OCI-LY7 (cell line): ENCODE measurements at regions not wholly inside any gene's neighbourhood (a gene's known extent, or its start where the extent isn't known, plus 50 kb on each side); places are given as distances from the start of the nearest gene placed in this dataset.

Experiments
- BruUV-seq: library from RNA; stranded (reverse); fragments of 400-500 nt; replicated peaks from 2 replicates; lab custom pipeline; 2021; lab: Mats Ljungman, UMichigan
- CTCF ChIA-PET: fragments of 300-600 bp; sonication (Branson Sonifier 250); formaldehyde crosslinking; loops from one replicate; lab custom pipeline; 2022; ENCODE audit warnings: antibody characterized with exemption; ENCODE audit not compliant: unreplicated experiment; lab: Charles Lee
- POLR2A ChIA-PET: fragments of 300-600 bp; sonication (Branson Sonifier 250); formaldehyde crosslinking; loops from one replicate; lab custom pipeline; 2022; ENCODE audit warnings: antibody characterized with exemption; lab: Charles Lee
- DNase-seq: peaks from one replicate; pipeline ENCODE4 v3.0.0-alpha.2; 2015; ENCODE audit warnings: low spot score
- H2AFZ ChIP-seq: fragments of 200-600 bp; sonication (generic), shearing (Covaris generic); 2 replicates; pipeline ENCODE4 v1.6.1; 2014; ENCODE audit warnings: mild to moderate bottlenecking, antibody characterized with exemption, low read length, moderate library complexity
- H3K27ac ChIP-seq: fragments of 200-600 bp; sonication (generic); 2 replicates; pipeline ENCODE4 v1.5.1; 2014; ENCODE audit warnings: mixed run types, low read depth, mild to moderate bottlenecking, moderate library complexity, low read length, inconsistent platforms; ENCODE audit not compliant: poor library complexity, severe bottlenecking
- H3K36me3 ChIP-seq: fragments of 200-600 bp; sonication (generic); 2 replicates; pipeline ENCODE4 v1.6.1; 2014; ENCODE audit warnings: mild to moderate bottlenecking, antibody characterized with exemption, low read length, moderate library complexity, mixed read lengths; ENCODE audit not compliant: insufficient read depth
- H3K4me1 ChIP-seq: fragments of 200-600 bp; sonication (generic); 2 replicates; pipeline ENCODE4 v1.5.1; 2014; ENCODE audit warnings: mild to moderate bottlenecking, low read length; ENCODE audit not compliant: insufficient read depth, poor library complexity, severe bottlenecking
- H3K4me2 ChIP-seq: fragments of 200-600 bp; sonication (generic); 2 replicates; pipeline ENCODE4 v1.6.1; 2014; ENCODE audit warnings: mild to moderate bottlenecking, low read length
- H3K4me3 ChIP-seq: fragments of 200-600 bp; sonication (generic); 2 replicates; pipeline ENCODE4 v1.5.1; 2014; ENCODE audit warnings: mild to moderate bottlenecking, low read depth, low read length; ENCODE audit not compliant: poor library complexity, severe bottlenecking
- H3K79me2 ChIP-seq: fragments of 200-600 bp; sonication (generic); 2 replicates; pipeline ENCODE4 v1.6.1; 2016; ENCODE audit warnings: low read depth, mild to moderate bottlenecking, low read length, moderate library complexity, mixed read lengths; ENCODE audit not compliant: insufficient read depth
- H3K9me2 ChIP-seq: fragments of 200-600 bp; sonication (generic); 2 replicates; pipeline ENCODE4 v1.6.1; 2016; ENCODE audit warnings: mild to moderate bottlenecking, low read length, mixed read lengths; ENCODE audit not compliant: insufficient read depth
- H3K9me3 ChIP-seq: fragments of 200-600 bp; sonication (generic); 2 replicates; pipeline ENCODE4 v1.6.1; 2014; ENCODE audit warnings: mild to moderate bottlenecking, mixed run types, low read length, mixed read lengths
- H4K20me1 ChIP-seq: fragments of 200-600 bp; sonication (generic); 2 replicates; pipeline ENCODE4 v1.6.1; 2014; ENCODE audit warnings: mild to moderate bottlenecking, antibody characterized with exemption, low read length, moderate library complexity, mixed read lengths; ENCODE audit not compliant: insufficient read depth
- CTCF ChIP-seq: fragments of 200-600 bp; sonication (generic); conservative IDR thresholded peaks from 2 replicates; pipeline ENCODE4 v1.5.1; 2014; ENCODE audit warnings: mild to moderate bottlenecking, antibody characterized with exemption, low read length, moderate library complexity, mixed read lengths
- EZH2phosphoT487 ChIP-seq: fragments of 200-600 bp; sonication (generic); IDR thresholded peaks from 2 replicates; pipeline ENCODE4 v1.6.1; 2018; ENCODE audit warnings: low read depth, borderline replicate concordance, mild to moderate bottlenecking, mixed run types, antibody characterized with exemption, low read length, moderate library complexity, mixed read lengths
- intact Hi-C: fragments of 100-400 bp; cut with micrococcal nuclease; formaldehyde crosslinking; loops from one replicate; pipeline ENCODE4 v1.10.0; 2022; ENCODE audit not compliant: unreplicated experiment

DNA sequence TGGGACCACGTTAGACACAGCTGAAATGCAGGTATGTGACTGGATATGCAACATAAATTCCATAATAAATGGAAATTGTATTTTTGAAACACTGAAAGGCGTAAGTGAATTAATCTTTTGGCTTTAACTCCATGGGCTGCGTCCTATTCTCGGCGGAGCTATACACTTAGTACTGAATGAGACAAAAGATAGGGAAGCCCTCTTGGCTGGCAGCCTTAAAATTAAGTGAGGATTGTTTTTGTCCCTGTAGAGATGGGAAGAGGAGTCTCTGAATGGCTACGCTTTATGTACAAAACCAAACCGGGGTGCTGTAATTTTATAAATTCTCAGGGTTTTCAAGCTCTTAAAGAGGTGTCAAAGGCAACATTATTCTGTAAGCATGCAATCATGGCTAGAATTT is 429.8 kb downstream of the QKI start:
- Histone ChIP-seq H4K20me1 (no peaks in the 10 kb centered on the region), H3K79me2 (no peaks in the 10 kb centered on the region), H3K36me3 (no peaks in the 10 kb centered on the region), H3K9me2 (no peaks in the 10 kb centered on the region), H3K9me3 (0 out of 2 replicates have a peak, but pooled peaks cover 6% of the 10 kb centered on the region), H3K4me3 (no peak overlapping the region), H3K4me2 (no peak overlapping the region), H3K27ac (no peak overlapping the region), H3K4me1 (no peaks in the 10 kb centered on the region), H2AFZ (no peak overlapping the region)
- CTCF ChIA-PET: no interaction called here
- no peak for DNase-seq
- TF ChIP-seq CTCF (no peak), EZH2phosphoT487 (no peak)
- intact Hi-C loops: no loop called here
- POLR2A ChIA-PET: interaction anchor here (0.9 kb wide), 1 partner anchor 30 kb away, joined by 3 read pairs; no protein-coding TSS in a partner anchor
- no TSS peak for BruUV-seq

GRCh38 chr6:163843218-163843617 is 428.7 kb downstream of the QKI start:
- no peak overlapping the region for H3K4me3 ChIP-seq
- POLR2A ChIA-PET: interaction anchor here (1.6 kb wide), 1 partner anchor 11 kb away, joined by 4 read pairs; no protein-coding TSS in a partner anchor
- CTCF ChIA-PET: no interaction called here
- BruUV-seq: no TSS peak
- no peak for TF ChIP-seq EZH2phosphoT487
- no peak for TF ChIP-seq CTCF
- no peaks in the 10 kb centered on the region for H4K20me1 ChIP-seq
- H3K4me2 ChIP-seq: no peak overlapping the region
- 0 out of 2 replicates have a peak, but pooled peaks cover 6% of the 10 kb centered on the region for H3K9me3 ChIP-seq
- no peak for DNase-seq
- no peaks in the 10 kb centered on the region for H3K4me1 ChIP-seq
- H3K79me2 ChIP-seq: no peaks in the 10 kb centered on the region
- no peak overlapping the region for H3K27ac ChIP-seq
- no peaks in the 10 kb centered on the region for H3K9me2 ChIP-seq
- no peak overlapping the region for H2AFZ ChIP-seq
- intact Hi-C loops: no loop called here
- no peaks in the 10 kb centered on the region for H3K36me3 ChIP-seq

DNA sequence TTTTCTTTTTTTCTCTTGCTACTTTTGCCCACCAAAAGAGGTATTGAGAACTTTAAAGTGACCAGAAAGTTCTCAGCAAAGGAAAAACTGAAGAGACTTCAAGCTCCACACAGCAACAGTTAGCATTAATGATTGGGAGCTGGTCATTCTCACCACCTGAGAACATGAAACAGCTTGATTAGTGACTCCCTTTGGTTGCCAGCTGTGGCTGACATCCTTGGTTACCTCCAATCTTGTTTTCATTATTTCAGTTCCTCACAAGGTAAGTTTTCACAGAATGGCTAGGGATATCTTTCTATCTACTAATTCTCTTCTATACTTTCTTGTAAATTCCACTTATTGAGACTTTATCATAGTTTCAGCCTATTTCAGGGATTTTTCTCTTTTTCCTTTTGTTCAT is 427.9 kb downstream of the QKI start:
- Histone ChIP-seq H3K9me2 (no peaks in the 10 kb centered on the region), H3K4me3 (no peak overlapping the region), H3K36me3 (no peaks in the 10 kb centered on the region), H2AFZ (no peak overlapping the region), H3K27ac (no peak overlapping the region), H4K20me1 (no peaks in the 10 kb centered on the region), H3K4me1 (no peaks in the 10 kb centered on the region), H3K9me3 (0 out of 2 replicates have a peak, but pooled peaks cover 6% of the 10 kb centered on the region), H3K79me2 (no peaks in the 10 kb centered on the region), H3K4me2 (no peak overlapping the region)
- no TSS peak for BruUV-seq
- ChIA-PET CTCF (no interaction called here), POLR2A (interaction anchor here (0.6 to 1.6 kb wide), 2 partner anchors 10 to 54 kb away, joined by 3 to 4 read pairs; no protein-coding TSS in a partner anchor)
- DNase-seq: no peak
- intact Hi-C loops: no loop called here
- TF ChIP-seq CTCF (no peak), EZH2phosphoT487 (no peak)
